ENCODE measurements at regions not wholly inside any gene's neighbourhood (a gene's known extent, or its start where the extent isn't known, plus 50 kb on each side); places are given as distances from the start of the nearest gene placed in this dataset.

DNA sequence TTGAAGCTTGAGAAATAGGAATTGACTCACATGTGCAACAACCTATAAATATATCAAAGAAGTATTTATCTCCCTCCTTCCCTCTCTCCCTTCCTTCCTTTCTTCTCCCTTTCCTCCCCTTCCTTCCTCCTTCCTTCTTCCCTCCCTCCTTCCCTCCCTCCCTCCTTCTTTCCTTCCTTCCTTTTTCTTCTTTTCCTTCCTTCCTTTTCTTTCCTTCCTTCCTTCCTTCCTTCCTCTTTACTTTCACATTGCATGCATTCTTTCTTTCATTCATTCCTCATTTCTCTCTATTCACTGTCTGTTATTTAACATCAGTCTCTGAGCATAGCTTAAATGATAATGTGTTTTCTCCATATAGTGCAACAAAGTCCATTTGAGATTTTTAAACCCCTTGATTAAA is 214.2 kb downstream of the CHRM3 start:
- DNase-seq (ENCODE audit: low spot score): no peak

GRCh38 chr1:239601108-239601507 is 214.7 kb downstream of the CHRM3 start:
- no peak for DNase-seq (ENCODE audit: low spot score)

- no peak for DNase-seq (ENCODE audit: low spot score)
These were observed 217.2 kb downstream of the CHRM3 start for GRCh38 chr1:239603530-239603929.

DNA sequence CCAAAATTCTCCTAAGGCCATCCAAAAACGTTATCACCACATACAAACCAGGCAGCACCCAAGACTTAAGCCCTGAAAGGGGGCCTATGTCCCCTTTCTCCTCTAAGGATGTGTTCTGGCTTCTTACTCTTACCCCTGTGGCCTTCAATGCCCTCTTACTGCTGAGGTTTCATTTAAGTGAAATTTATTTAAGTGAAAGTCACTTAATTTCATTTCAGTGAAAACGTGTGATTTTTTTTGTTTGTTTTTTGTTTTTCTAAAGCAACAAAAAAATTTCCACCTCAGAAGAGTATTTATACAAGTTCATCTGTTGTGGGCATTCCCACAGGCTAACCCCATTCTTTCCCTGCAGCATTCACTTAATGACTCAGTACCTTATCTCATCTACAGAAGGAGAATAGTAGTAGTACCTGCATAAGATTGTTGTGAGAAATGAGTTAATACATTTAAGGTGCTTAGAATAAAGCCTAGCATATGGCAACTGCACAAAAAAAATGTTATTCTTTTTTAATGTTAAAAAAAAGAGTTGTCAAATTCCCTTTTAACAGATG is 220.6 kb downstream of the CHRM3 start:
- DNase-seq (ENCODE audit: low spot score): no peak

DNA sequence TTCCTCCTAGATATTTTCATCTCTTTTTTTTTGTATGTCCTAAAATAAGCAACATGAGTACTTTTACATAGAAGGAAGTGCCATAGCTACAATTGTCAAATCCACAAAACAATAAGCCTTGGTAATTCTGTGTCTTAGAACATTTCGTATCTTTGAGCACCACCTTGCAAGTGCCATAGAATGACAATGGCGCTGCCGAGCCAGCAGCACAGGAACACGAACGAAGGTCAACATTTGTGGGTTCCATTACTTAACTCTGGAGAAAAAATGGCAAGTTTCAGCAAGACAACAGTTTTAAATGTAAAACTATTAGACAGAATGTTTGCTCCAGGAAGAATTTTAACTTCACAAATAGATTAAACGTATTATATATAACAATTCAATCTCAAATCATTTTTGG is 222.1 kb downstream of the CHRM3 start:
- no peak for DNase-seq (ENCODE audit: low spot score)

DNA sequence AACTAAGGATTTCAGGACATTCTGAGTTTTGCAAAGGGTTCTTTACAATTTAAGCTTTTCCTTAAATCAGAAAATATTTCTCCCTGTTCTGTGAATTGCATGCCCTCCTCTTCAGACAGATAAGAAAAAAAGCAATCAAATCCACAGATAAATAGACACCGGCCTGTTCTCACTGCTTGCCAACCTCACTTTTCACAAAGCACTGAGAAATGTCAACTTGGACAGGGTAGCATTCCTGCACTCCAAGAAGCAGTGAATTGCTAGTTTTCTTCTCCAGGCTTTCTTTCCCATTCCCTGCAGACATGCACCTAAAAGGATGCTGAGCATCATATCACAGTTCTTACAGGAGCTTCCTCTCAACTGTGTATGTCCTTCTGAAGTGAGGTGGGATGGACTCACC is 226.0 kb downstream of the CHRM3 start:
- DNase-seq (ENCODE audit: low spot score): no peak

DNA sequence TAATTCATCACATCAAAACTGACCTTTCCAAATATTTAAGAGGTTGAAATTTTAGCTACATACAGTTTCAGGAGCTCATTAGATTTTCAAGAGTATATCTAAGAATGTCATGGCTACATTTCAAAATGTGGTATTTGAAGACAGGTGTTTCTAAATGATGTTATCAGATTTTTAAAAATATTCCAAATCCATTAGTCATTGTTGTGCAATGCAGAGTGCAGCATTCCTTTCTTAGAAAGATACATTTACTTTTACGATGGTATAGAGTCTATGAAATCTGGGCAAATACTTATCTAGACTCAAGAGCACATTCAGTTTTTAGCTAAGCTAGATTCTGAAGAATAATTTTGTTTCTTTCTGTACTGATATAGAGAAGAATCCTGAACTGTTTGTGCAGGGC is 230.3 kb downstream of the CHRM3 start:
- no peak for DNase-seq (ENCODE audit: low spot score)

DNA sequence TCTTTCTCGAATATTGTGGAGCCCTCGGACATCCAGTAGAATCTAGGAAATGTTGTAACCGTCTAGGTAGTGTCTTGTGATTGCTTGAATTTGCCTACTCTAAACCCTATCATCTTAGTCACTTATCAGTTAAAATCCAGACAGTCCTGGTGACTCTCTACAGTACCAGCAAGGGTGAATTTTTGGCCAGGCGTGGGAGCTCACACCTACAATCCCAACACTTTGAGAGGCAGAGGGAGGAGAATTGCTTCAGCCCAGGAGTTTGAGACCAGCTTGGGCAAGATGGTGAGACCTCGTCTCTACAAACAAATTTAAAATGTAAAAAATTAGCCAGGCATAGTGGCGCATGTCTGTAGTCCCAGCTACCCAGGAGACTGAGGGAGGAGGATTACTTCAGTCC is 230.9 kb downstream of the CHRM3 start:
- DNase-seq (ENCODE audit: low spot score): no peak

DNA sequence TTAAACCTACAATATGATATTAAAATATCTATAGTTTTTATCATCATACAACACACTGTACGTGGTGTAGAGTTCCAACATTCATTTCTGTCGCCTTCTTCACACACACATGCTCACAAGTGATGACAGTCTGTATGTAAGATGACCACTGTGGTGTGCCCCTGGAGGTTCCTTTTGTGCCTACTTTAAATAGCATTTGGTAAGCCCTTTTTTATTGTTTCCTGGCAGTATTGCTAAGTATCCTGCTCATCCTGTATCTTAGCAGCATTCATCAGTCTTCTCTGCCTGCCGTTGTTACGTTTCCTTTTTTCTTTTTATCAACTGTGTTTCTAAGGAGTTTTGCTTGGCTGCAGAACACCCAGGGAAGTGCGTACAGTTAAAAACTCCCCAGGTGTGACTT is 231.4 kb downstream of the CHRM3 start:
- DNase-seq (ENCODE audit: low spot score): no peak

GRCh38 chr1:239619190-239619589 is 232.8 kb downstream of the CHRM3 start:
- DNase-seq (ENCODE audit: low spot score): no peak

- no peak for DNase-seq (ENCODE audit: low spot score)
These were observed 244.4 kb downstream of the CHRM3 start for GRCh38 chr1:239630767-239631166.

DNA sequence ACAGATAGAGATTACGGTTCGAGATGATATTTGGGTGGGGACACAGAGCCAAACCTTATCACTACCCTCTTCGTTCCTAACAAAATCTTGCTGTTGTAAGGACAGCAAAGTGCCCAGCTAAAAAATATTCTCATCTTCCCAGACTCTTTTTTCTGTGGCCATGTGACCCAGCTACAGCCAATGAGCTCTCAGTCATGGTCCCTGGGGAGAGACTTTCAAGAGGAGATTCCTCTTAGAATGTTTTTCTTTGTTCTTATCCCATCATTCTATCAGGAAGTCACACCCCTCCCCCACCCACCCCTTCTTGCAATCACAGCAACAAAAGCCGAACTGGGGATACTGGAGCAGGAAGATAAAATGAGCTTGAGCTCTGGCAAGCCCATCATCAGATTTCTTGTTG is 247.1 kb downstream of the CHRM3 start:
- no peak for DNase-seq (ENCODE audit: low spot score)

- no peak for DNase-seq (ENCODE audit: low spot score)
These were observed 248.9 kb downstream of the CHRM3 start for GRCh38 chr1:239635276-239635675.

DNA sequence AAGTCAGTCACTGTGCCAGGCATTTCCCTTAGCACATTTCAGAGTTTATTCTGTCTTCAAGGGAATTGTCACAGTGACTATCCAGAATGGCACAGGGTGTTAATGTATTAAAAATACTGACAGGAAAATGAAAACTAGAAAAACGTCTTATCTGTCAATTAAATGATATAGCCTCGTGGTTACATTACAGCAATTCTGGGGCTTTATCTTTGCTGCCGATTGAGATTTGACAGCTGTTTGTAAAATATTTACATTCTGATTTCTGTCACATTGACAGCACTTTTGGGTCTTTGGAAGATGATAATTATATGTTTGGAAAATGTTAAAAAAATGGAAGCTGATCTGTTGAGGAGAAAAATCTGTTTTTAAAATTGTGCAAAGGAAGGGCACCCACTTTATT is 250.0 kb downstream of the CHRM3 start:
- no peak for DNase-seq (ENCODE audit: low spot score)

DNA sequence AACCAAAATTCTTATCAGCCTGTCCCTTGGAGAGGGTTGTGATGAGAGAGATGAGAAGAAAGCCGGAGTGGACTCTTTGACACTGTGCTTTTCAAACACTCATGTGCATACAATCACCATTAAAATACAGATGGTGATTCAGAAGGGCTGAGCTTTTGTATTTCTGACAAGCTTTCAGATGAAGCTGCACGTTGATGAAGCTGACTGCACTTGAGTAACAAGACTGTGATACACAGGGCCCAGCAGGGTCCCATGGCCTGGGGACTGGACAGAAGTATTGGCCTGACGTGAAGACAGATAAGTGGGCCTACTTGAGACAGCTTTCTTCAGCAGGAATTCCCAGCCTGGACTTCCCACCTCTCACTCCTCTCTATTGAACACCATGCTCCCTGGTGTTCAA is 258.2 kb downstream of the CHRM3 start:
- no peak for DNase-seq (ENCODE audit: low spot score)

GRCh38 chr1:239647045-239647444 is 260.7 kb downstream of the CHRM3 start:
- DNase-seq (ENCODE audit: low spot score): no peak

GRCh38 chr1:239647964-239648632 is 261.7 kb downstream of the CHRM3 start:
- no peak for DNase-seq (ENCODE audit: low spot score)

- DNase-seq (ENCODE audit: low spot score): no peak
These were observed 268.7 kb downstream of the CHRM3 start for GRCh38 chr1:239655023-239655422.

DNA sequence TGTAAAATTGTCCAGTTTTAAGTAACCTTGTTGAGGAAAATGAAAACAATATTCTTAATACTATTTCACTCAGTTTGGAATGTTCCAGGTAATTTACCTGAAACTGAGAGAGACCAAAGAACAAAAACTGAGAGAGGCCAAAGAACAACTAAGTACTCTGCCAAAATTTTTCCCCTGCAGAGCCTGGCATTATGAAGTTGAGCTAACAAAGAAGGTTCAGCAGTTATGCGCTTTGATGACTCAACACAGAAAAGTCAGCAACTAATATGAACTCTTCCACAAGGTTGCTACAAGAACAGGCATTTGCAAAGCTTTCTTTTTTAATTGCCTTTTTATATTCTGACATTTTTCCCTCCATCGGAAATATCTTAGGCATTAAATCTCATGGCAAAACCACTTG is 270.9 kb downstream of the CHRM3 start:
- DNase-seq (ENCODE audit: low spot score): no peak

DNA sequence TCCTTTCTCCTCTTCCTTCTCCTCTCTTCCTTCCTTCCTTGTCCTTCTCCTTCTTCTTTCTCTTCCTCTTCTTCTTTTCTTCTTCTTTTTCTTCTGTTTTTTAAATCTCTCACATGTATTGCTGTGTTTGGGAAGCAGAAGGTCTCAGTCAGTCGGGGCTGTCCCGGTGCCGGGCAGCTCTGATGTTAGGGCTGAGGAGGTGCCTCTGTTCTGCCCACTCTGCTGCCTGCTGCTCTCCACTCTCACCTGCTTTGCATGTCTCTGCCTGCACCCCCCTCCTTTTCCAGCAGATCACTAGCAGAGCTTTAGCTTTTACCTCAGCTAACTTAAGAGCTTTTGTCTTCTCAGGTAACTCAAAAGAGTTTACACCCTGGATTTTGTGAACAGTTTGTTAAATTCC is 276.6 kb downstream of the CHRM3 start:
- no peak for DNase-seq (ENCODE audit: low spot score)

DNA sequence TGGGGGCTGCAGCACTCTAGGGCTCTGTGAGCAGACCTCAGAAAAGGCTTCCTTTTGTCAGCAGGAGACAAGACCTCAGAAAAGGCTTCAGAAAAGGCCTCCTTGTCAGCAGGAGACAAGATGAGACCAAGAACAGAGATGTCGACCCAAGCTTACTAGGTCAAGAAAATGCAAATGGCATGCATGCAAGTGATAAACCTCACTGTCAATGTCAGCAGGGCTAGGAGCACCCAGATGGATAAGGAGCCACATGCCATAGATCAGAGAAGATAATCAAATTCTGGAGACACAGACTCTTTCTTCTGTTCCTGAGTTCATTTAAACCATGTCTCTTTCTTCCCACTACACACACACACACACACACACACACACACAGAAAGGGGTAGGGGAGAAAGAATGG is 285.9 kb downstream of the CHRM3 start:
- no peak for DNase-seq (ENCODE audit: low spot score)

DNA sequence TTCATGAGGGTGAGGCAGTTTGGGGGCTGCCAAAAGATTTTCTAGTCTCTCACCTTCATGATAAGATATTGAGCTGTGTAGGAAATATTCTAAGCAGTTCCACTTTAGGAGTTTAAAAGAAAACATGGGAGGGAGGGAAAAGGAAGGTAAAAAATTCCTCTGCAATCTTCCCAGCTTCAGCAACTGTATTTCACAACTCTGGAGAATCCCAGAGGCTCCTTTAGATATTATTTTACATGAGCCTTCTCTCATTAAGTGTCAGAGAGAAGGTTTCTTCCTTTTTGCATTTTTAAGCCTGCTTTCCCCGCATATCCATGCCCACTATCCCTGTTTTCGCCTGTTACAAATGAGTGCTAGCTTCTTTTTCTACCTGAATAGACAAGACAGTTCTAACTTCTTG is 289.4 kb downstream of the CHRM3 start:
- DNase-seq (ENCODE audit: low spot score): no peak

DNA sequence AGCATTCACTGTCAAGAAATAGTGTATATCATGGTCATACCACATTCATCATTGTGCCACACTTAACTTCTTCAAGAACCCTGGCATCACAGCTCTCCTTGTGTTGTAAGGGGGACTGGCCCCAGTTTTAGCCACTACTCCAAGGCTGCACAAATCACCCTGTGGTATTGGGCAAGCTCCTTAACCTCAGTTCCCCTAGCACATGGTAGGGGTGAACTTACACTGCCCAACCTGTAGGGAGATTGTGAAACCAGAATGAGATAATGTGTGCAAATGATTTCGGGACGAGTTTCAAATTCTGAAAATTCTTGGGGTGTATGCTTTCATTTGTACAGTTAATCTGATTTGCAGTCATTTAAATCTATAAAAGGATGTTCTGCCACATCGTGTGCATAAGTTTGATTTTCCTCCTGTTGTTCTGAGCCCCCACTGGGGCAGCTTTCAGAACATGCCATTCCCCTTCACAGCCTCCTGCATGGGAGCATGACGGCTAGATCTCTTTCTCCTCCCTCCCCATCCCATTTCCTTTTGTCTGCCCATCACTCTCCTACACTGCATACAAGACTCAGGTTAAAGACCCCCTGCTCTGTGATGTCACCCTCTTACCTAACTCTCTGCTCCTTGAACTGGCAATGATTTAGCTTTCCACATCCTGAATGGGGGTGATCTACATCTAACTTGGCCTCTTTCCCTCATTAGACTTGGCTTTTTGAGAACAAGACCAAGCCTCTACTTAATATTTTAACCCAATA is 290.3 kb downstream of the CHRM3 start:
- no peak for DNase-seq (ENCODE audit: low spot score)

- DNase-seq (ENCODE audit: low spot score): no peak
These were observed 291.0 kb downstream of the CHRM3 start for GRCh38 chr1:239677362-239677761.

Measured in RKO (cell line).